ENCODE measurements at regions not wholly inside any gene's neighbourhood (a gene's known extent, or its start where the extent isn't known, plus 50 kb on each side); places are given as distances from the start of the nearest gene placed in this dataset.
A peak's percentile ranks its signal among the peaks of the same experiment; 100 is the strongest.

GRCh38 chr14:92252323-92252722, 70.6 kb upstream of the SLC24A4 start:
- no peak for DNase-seq
- H3K36me3 ChIP-seq = no peaks in the 10 kb centered on the region
- peaks cover 80% of the 10 kb centered on the region for H3K27me3 ChIP-seq (ENCODE audit: low read depth)
- no peak overlapping the region for H3K27ac ChIP-seq (replicated peaks)
- no peaks in the 10 kb centered on the region for H3K9me3 ChIP-seq (replicated peaks)
- no peak for TF ChIP-seq CTCF (IDR thresholded peaks at IDR 0.05; ENCODE audit: borderline replicate concordance)
- intact Hi-C loops (cut with micrococcal nuclease) = no loop called here
- peaks cover 9% of the 10 kb centered on the region for H3K4me1 ChIP-seq
- no peak overlapping the region for H3K4me3 ChIP-seq

GRCh38 chr14:92253381-92253894, 69.5 kb upstream of the SLC24A4 start:
- intact Hi-C loops (cut with micrococcal nuclease) = no loop called here
- no peak for TF ChIP-seq CTCF (IDR thresholded peaks at IDR 0.05; ENCODE audit: borderline replicate concordance)
- Histone ChIP-seq H3K36me3 (no peaks in the 10 kb centered on the region), H3K9me3 (replicated peaks) (no peaks in the 10 kb centered on the region), H3K4me3 (no peak overlapping the region), H3K27ac (replicated peaks) (no peak overlapping the region), H3K4me1 (peaks cover 9% of the 10 kb centered on the region), H3K27me3 (ENCODE audit: low read depth) (peaks cover 80% of the 10 kb centered on the region)
- DNase-seq = no peak

- peaks cover 9% of the 10 kb centered on the region for H3K4me1 ChIP-seq
- intact Hi-C loops (cut with micrococcal nuclease) = no loop called here
- TF ChIP-seq CTCF (IDR thresholded peaks at IDR 0.05; ENCODE audit: borderline replicate concordance) = no peak
- H3K27me3 ChIP-seq (ENCODE audit: low read depth) = peaks cover 84% of the 10 kb centered on the region
- no peaks in the 10 kb centered on the region for H3K36me3 ChIP-seq
- no peaks in the 10 kb centered on the region for H3K9me3 ChIP-seq (replicated peaks)
- H3K4me3 ChIP-seq = peak overlapping the region; percentile 26
- H3K27ac ChIP-seq (replicated peaks) = no peak overlapping the region
- peak; percentile 75 for DNase-seq
These were observed 68.2 kb upstream of the SLC24A4 start for GRCh38 chr14:92254786-92255185.

GRCh38 chr14:92258934-92259333, 64.0 kb upstream of the SLC24A4 start:
- Histone ChIP-seq H3K9me3 (replicated peaks) (no peaks in the 10 kb centered on the region), H3K36me3 (no peaks in the 10 kb centered on the region), H3K27me3 (ENCODE audit: low read depth) (peaks cover 73% of the 10 kb centered on the region), H3K4me1 (peaks cover 9% of the 10 kb centered on the region), H3K4me3 (no peak overlapping the region), H3K27ac (replicated peaks) (no peak overlapping the region)
- no peak for TF ChIP-seq CTCF (IDR thresholded peaks at IDR 0.05; ENCODE audit: borderline replicate concordance)
- DNase-seq = no peak
- intact Hi-C loops (cut with micrococcal nuclease) = no loop called here

- H3K27me3 ChIP-seq (ENCODE audit: low read depth) = peaks cover 70% of the 10 kb centered on the region
- no peak for TF ChIP-seq CTCF (IDR thresholded peaks at IDR 0.05; ENCODE audit: borderline replicate concordance)
- H3K4me1 ChIP-seq = peaks cover 8% of the 10 kb centered on the region
- no peak overlapping the region for H3K27ac ChIP-seq (replicated peaks)
- intact Hi-C loops (cut with micrococcal nuclease) = no loop called here
- DNase-seq = no peak
- no peaks in the 10 kb centered on the region for H3K36me3 ChIP-seq
- H3K9me3 ChIP-seq (replicated peaks) = no peaks in the 10 kb centered on the region
- H3K4me3 ChIP-seq = no peak overlapping the region
These were observed 63.2 kb upstream of the SLC24A4 start for GRCh38 chr14:92259613-92260357.

Measured in left ventricle myocardium inferior (tissue), 1 donor.